HG03469 (cell line): ENCODE measurements at regions not wholly inside any gene's neighbourhood (a gene's known extent, or its start where the extent isn't known, plus 50 kb on each side); places are given as distances from the start of the nearest gene placed in this dataset.

Experiments
- ATAC-seq: cut with Tn5 transposase; IDR thresholded peaks from one replicate; pipeline ENCODE4 v1.9.1; 2021; ENCODE audit warnings: mild to moderate bottlenecking, moderate library complexity, moderate number of reproducible peaks; ENCODE audit not compliant: unreplicated experiment

DNA sequence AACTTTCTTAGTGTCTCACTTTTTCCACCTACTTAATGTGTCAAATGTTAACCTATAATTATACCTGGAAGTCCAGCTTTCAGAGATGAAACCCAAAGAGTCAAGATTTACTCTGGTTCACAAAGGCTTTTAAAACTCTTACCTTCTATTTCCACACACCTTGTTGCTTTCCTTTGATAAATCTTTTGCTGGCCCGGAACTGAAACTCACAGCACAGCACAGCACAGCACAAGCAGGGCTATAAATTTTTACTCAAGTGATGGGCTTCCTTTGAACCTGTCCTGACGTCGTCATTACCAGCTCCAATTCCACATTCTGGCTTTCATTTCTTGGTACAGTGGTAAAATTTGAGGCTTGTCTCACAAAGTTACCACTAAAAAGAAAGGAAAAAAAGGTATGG is 861.0 kb downstream of the SORCS3 start:
- ATAC-seq: no peak

DNA sequence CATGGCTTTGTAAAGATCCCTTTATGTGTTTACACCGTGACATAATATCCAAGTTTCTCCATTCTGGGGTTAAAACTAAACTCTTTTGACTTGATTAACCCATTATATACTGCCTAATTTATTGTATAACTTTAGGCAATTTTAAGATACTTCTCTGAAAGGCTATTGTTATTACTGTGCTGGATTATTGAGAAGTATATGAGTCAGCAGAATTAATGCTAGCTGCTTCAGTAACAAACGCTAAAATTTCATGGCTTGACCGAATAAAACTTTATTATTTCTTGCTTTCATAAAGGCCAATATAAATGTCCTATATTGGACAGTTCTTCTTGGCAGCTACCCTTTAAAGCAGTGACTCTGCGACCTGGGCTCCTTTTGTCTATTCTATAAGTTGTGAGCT is 853.9 kb downstream of the SORCS3 start:
- no peak for ATAC-seq

DNA sequence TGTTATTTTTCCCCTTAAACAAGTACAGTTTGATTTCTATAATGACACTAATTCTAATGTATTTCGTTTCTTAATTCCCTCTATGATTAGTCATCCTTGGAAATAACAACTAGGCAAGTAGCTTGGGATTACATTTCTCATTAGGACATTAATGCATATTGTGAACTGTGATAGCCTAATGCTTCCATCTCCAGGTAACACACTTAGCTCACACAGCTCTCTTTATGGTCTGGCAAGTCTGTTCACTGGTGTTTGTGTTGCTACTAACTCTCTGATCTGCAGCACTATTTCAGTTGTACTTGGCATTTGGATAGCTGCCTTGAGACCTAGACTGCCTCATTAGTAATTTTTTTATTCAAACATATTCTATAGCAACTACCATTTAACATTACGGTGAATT is 853.2 kb downstream of the SORCS3 start:
- no peak for ATAC-seq

DNA sequence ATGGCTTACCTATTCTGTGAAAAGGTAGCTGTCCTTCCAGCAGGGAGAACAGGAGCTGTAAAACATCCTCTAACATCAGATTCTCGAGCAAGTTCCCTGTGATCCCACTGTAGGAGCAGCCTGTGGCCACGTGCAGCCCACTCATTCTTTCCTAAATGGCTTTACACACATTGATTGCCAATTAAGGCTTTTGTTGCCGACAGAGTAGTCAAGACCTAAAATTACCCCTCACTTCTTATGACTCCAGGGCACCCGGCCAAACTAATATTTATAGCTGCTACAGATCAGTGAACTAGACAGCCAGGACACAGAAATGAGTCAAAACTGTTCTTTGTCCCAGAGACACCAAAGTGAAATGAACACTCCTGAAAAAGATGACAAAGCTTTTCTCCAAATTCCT is 832.1 kb downstream of the SORCS3 start:
- no peak for ATAC-seq

DNA sequence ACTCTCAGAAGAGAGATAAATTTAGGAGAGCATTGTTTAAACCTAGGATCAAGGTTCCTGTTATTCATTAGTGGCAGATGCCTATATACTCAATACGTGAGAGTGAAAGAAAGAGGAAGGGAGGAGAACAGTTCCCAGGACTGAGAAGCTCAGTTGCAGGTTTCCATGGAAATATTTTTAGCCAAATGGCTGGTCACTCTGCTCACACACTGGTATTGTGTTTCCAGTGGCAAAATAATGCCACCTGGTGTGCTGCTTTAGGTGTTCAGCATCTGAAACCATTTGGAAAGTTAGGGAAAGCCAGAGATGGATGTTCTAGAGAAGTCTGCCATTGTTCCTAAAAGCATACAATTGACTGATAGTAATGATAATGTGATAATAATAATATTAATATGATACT is 827.7 kb downstream of the SORCS3 start:
- ATAC-seq: no peak

DNA sequence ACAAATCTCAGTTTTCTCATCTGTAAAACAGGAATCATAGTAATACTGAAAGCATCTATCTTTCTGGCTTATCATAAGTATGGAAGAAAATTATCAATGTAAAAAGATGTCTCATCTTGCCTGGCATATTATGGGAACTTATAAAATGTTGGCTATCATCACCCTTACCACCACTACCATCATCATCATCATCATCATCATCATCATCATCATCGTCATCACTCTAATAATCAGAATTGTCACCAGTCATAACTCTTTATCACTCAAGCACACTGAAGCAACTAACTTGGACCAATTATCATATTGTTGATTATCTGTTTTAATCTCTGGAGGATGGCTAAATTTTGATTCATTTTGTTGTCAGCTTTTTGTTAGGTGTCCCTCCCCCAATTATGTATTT is 825.4 kb downstream of the SORCS3 start:
- no peak for ATAC-seq

DNA sequence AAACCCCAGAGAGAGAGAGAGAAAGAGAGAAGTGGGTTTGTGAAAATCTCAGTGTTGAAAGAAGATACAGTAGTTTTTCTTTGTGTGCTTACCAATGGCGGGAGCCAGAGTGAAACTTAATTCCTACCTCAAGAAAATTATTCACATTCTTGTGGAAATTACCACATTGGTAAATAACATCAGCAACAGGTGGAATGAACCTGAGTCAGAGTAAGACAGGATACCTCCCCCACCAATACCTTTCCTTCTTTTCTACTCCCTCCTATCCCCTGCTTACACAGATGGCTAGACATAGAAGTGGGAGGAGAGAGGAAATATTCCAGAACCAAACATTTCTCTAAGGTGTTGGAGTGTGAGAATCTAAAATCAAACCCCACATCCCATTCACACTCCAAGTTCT is 793.9 kb downstream of the SORCS3 start:
- ATAC-seq: no peak

DNA sequence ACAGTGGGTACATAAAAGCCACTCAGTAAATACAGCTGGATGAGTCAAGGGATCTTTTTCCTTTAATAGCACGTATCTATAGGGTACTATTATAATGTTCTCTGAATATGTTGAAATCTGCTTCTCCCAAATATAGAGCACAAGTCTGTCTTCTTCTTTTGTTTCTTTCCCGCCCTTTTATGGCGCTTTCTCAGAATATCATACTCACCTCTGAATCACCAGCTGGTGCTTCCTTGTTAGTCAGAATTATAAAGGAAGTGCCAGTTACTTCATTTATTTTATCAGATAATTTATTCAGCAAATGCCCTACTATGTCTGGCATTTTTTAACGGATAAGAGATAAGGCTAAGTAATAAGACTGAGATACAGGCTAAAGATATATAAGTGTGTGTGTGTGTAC is 772.9 kb downstream of the SORCS3 start:
- ATAC-seq: no peak

- no peak for ATAC-seq
Measured at GRCh38 chr10:105409370-105409769, 768.3 kb downstream of the SORCS3 start.

DNA sequence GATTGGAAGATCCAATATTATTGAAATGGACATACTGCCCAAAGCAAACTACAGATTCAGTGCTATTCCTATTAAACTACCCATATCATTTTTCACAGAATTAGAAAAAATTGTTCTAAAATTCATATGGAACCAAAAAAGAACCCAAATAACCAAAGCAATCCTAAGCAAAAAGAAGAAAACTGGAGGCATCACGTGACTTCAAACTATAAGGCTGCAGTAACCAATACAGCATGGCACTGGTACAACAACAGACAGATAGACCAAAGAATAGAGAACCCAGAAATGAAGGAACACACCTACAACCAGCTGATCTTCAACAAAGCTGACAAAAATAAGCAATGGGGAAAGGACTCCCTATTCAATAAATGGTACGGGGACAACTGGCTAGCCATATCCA is 765.4 kb downstream of the SORCS3 start:
- no peak for ATAC-seq

DNA sequence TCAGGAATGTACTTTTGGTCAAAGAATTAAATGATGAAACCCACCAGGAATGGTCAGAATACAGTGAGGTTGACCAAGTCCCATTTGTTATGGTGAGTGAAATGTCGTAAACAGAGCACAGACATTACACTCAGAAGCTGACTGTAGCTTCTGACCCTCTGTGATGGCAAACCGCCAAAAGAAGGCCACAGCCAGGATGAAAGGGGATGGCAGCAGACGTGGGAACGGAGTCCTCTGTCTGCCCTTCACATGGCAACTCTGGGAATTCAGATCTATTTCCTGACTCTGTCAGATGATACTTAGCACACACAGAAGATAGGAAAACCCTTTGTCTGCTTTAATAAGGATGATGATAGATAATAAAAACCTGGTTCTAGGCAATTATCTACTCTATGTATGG is 757.1 kb downstream of the SORCS3 start:
- ATAC-seq: no peak

- no peak for ATAC-seq
Measured at GRCh38 chr10:105391670-105392351, 750.7 kb downstream of the SORCS3 start.

GRCh38 chr10:105387971-105388370 is 746.9 kb downstream of the SORCS3 start:
- ATAC-seq: no peak

DNA sequence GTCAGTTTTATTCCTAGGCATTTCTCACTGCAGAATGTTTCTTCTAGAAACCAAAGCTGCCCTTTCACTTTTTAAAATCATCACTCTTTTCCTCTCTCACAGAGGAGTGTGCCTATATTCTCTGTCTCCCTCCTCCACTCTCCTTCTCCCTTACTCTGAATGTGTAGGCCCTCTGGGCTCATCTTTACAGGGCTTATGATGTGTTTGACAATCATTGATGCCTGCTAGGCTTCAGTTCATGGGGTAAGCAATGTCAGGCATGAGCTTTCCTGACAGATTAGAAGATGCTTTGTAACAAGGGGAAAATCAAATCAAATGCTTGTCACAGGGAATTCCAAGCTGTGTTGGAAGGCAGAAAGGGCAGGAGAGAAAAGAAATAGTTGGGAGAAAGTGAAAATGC is 742.9 kb downstream of the SORCS3 start:
- no peak for ATAC-seq

GRCh38 chr10:105370692-105371091 is 729.6 kb downstream of the SORCS3 start:
- ATAC-seq: no peak

DNA sequence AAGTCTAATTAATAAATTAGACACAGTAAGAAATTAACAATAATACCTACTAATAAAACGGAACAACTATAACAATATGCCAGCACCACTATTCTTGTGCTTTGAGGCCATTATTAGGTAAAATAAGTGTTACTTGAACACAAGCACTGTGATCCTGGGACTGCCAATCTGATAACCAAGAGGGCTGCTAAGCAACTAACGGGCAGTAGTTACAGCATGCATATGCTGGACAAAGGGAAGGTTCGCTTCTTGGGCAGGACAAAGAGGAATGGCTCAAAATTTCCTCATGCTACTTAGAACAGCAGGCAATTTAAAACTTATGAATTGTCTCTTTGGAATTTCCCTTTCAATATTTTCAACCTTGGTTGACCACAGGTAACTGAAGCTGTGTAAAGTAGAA is 718.6 kb downstream of the SORCS3 start:
- ATAC-seq: no peak

DNA sequence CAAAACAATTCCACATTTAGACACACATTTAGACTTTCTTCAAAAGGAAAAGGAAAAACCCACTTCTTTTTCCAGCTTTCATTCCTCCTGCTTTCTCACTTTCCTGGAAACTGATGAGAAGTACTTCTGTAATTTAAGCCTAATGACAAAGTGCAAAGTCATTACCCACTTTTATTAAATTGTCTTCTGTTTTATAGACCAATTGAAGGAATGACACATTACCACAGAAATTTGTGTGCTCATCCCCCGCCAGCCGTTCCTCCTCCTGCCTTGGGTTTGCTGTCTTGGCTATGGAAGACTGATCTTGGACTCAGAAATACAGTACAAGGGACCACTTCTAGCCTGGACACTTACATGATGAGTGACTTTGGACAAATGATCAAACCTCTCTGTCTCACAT is 717.8 kb downstream of the SORCS3 start:
- ATAC-seq: no peak

- no peak for ATAC-seq
Measured at GRCh38 chr10:105356626-105357025, 715.5 kb downstream of the SORCS3 start.

DNA sequence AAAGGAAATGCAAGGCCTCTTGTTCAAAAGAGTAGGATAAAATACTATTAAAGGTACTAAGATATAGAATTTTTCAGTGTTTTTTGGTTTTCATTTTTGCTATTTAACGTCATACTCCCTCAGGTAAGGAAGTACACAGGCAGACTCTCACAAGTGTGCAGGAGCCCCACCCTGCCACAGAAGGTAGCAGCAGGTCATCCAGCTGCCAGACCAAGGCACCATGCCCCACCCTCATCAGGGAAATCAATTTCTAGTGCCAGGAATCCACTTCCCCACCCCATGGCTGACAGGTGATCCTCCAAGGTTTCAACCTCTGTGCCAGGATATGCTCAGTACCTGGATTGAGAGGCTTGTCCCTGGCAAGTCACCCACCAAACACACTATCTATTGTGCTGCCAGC is 712.9 kb downstream of the SORCS3 start:
- no peak for ATAC-seq

- ATAC-seq: no peak
Measured at GRCh38 chr10:105352827-105353226, 711.7 kb downstream of the SORCS3 start.

- no peak for ATAC-seq
Measured at GRCh38 chr10:105352281-105352680, 711.2 kb downstream of the SORCS3 start.

- ATAC-seq: no peak
Measured at GRCh38 chr10:105351187-105351586, 710.1 kb downstream of the SORCS3 start.

DNA sequence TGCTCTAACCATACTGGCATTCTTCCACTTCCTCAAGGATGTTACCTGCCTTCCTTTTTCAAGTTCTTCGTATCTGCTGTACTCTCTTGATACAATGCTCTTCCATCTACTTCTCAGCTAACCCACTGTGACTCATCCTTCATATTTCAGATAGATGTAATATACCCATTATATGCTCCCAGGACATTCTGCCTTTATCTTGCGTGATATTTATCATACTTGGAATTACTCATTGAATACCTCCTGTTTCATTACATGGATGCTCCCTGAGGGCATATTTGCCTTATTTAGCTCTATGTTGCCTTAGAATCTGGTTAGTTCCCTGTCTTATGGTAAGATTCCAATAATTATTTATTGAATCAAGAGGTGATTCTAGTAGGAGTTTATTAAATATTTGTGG is 706.4 kb downstream of the SORCS3 start:
- ATAC-seq: no peak
